ENCODE measurements at regions not wholly inside any gene's neighbourhood (a gene's known extent, or its start where the extent isn't known, plus 50 kb on each side); places are given as distances from the start of the nearest gene placed in this dataset.

DNA sequence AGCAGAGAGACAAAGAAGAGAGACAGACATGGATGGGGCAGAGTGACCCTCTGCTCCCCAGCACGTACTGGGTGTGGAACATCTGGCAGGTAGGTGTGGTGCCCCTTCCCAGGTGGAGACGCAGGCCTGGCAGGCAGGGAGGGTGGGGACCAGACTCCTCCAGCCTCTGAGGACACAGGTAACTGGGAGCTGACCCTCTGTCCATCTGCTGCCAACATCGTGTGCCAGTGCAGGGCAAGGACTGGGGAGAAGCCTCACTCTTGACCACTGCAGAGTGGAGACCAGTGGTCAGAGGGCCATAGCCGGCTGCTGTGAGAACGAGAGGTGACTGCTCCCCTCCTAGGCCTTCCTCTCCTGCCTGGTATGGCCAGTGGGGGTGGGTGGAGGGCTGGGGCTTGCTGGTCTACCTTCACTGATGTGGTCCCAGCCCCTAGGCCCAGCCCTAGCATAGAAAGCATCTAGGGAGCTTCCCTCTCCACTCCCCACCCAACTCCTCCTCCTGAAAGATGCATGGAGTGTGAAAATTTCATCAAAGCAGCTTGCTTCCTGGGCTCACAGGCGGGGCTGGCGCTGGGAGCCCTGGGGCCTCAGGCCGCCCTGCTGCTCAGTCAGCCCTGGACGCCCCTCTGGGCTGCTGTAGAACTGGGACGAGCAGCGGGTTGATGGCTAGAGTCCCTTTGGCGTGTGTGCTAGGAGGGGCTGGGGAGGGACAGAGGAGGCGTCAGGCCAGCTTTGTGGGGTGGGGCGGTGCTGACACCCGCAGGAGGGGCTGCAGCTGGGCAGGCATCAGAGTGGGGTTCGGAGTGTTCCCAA, 90.3 kb downstream of the PLXNA1 start:
- no peak for TF ChIP-seq POLR2A (IDR thresholded peaks at IDR 0.05)
- TF ChIP-seq, protein P1, sequence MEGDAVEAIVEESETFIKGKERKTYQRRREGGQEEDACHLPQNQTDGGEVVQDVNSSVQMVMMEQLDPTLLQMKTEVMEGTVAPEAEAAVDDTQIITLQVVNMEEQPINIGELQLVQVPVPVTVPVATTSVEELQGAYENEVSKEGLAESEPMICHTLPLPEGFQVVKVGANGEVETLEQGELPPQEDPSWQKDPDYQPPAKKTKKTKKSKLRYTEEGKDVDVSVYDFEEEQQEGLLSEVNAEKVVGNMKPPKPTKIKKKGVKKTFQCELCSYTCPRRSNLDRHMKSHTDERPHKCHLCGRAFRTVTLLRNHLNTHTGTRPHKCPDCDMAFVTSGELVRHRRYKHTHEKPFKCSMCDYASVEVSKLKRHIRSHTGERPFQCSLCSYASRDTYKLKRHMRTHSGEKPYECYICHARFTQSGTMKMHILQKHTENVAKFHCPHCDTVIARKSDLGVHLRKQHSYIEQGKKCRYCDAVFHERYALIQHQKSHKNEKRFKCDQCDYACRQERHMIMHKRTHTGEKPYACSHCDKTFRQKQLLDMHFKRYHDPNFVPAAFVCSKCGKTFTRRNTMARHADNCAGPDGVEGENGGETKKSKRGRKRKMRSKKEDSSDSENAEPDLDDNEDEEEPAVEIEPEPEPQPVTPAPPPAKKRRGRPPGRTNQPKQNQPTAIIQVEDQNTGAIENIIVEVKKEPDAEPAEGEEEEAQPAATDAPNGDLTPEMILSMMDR (IDR thresholded peaks at IDR 0.05): no peak

Data from body of pancreas (tissue), 4 donors.